Liver (tissue), 8 donors: ENCODE measurements at regions not wholly inside any gene's neighbourhood (a gene's known extent, or its start where the extent isn't known, plus 50 kb on each side); places are given as distances from the start of the nearest gene placed in this dataset.

ENCODE experiments used
- DNase-seq: peaks from one replicate; pipeline ENCODE4 v3.0.0-alpha.2; 2017; ENCODE audit warnings: low spot score
- H3K27ac ChIP-seq, 2 donors: one replicate each; pipeline ENCODE4 v1.7.0; 2013; ENCODE audit warnings: inconsistent platforms in 2 of 2, low read length in 2 of 2, control low read depth in 1 of 2, low read depth in 1 of 2, mild to moderate bottlenecking in 1 of 2
- H3K27me3 ChIP-seq, 4 donors: one replicate each; pipeline versions ENCODE4 v1.6.1 to v1.7.0; 2013; ENCODE audit warnings: low read length in 3 of 4, inconsistent platforms in 1 of 4, mild to moderate bottlenecking in 1 of 4, moderate library complexity in 1 of 4; ENCODE audit not compliant: control insufficient read depth in 4 of 4, insufficient read depth in 4 of 4
- H3K36me3 ChIP-seq, 4 donors: one replicate each; pipeline versions ENCODE4 v1.6.1 to v1.7.0; 2013; ENCODE audit warnings: low read length in 3 of 4, mild to moderate bottlenecking in 3 of 4, low read depth in 1 of 4, moderate library complexity in 1 of 4; ENCODE audit not compliant: control insufficient read depth in 4 of 4, insufficient read depth in 3 of 4
- H3K4me1 ChIP-seq, 4 donors: one replicate each; pipeline versions ENCODE4 v1.6.1 to v1.7.0; 2013; ENCODE audit warnings: low read length in 3 of 4, mild to moderate bottlenecking in 3 of 4, moderate library complexity in 1 of 4; ENCODE audit not compliant: control insufficient read depth in 4 of 4, insufficient read depth in 4 of 4
- H3K4me3 ChIP-seq, 3 donors: one replicate each; pipeline versions ENCODE4 v1.6.1 to v1.7.0; 2013; ENCODE audit warnings: low read length in 3 of 3, control low read depth in 1 of 3, low read depth in 1 of 3, mild to moderate bottlenecking in 1 of 3
- H3K9ac ChIP-seq, 2 donors: one replicate each; pipeline ENCODE4 v1.7.0; 2013; ENCODE audit warnings: low read length in 2 of 2, mild to moderate bottlenecking in 2 of 2, moderate library complexity in 2 of 2, control low read depth in 1 of 2, low read depth in 1 of 2
- H3K9me3 ChIP-seq, 4 donors: one replicate each; pipeline versions ENCODE4 v1.6.1 to v1.7.0; 2013; ENCODE audit warnings: low read length in 3 of 4; ENCODE audit not compliant: control insufficient read depth in 4 of 4
- EGR1 ChIP-seq, 2 donors: IDR thresholded peaks; 2 replicates each; pipeline ENCODE4 v1.6.1; 2016 to 2018; ENCODE audit warnings: antibody characterized with exemption in 2 of 2, low read depth in 2 of 2
- FOXA1 ChIP-seq: IDR thresholded peaks from 2 replicates; pipeline ENCODE4 v1.6.1; 2016; ENCODE audit warnings: antibody characterized with exemption
- FOXA2 ChIP-seq: IDR thresholded peaks from 2 replicates; pipeline ENCODE4 v1.6.1; 2016; ENCODE audit warnings: antibody characterized with exemption
- GABPA ChIP-seq, 2 donors: IDR thresholded peaks in 1 of 2; conservative IDR thresholded peaks in 1 of 2; 2 replicates each; pipeline ENCODE4 v1.6.1; 2016; ENCODE audit warnings: antibody characterized with exemption in 2 of 2, mild to moderate bottlenecking in 1 of 2, moderate library complexity in 1 of 2
- HNF4A ChIP-seq, 2 donors: conservative IDR thresholded peaks; 2 replicates each; pipeline ENCODE4 v1.6.1; 2016; ENCODE audit warnings: antibody characterized with exemption in 2 of 2, mild to moderate bottlenecking in 2 of 2
- HNF4G ChIP-seq: IDR thresholded peaks from 2 replicates; pipeline ENCODE4 v1.6.1; 2016; ENCODE audit warnings: antibody characterized with exemption
- JUND ChIP-seq, 2 donors: IDR thresholded peaks; 2 replicates each; pipeline ENCODE4 v1.6.1; 2016; ENCODE audit warnings: antibody characterized with exemption in 2 of 2
- NR2F2 ChIP-seq: IDR thresholded peaks from 2 replicates; pipeline ENCODE4 v1.6.1; 2016; ENCODE audit warnings: antibody characterized with exemption
- RAD21 ChIP-seq, 2 donors: IDR thresholded peaks; 2 replicates each; pipeline ENCODE4 v1.6.1; 2016; ENCODE audit warnings: antibody characterized with exemption in 2 of 2, mild to moderate bottlenecking in 2 of 2
- RXRA ChIP-seq, 2 donors: IDR thresholded peaks; 2 replicates each; pipeline ENCODE4 v1.6.1; 2017 to 2018; ENCODE audit warnings: antibody characterized with exemption in 2 of 2, mild to moderate bottlenecking in 1 of 2
- SP1 ChIP-seq: IDR thresholded peaks from 2 replicates; pipeline ENCODE4 v1.6.1; 2018; ENCODE audit warnings: antibody characterized with exemption, mild to moderate bottlenecking
- TAF1 ChIP-seq: conservative IDR thresholded peaks from 2 replicates; pipeline ENCODE4 v1.6.1; 2016; ENCODE audit warnings: antibody characterized with exemption, mild to moderate bottlenecking
- WGBS: extraction: QIAGEN DNeasy Blood & Tissue Kit; methylation state at CpG from one replicate; pipeline ENCODE4 v1.1.7; 2013; 5-methylcytosine and 5-hydroxymethylcytosine counted together
- TF ChIP-seq, protein P1 (sequence below): IDR thresholded peaks from 2 replicates; pipeline ENCODE4 v1.6.1; 2016; ENCODE audit warnings: antibody characterized with exemption, mild to moderate bottlenecking
- TF ChIP-seq, protein P2 (sequence below): IDR thresholded peaks from 2 replicates; pipeline ENCODE4 v1.6.1; 2016; ENCODE audit warnings: antibody characterized with exemption
- TF ChIP-seq, protein P3 (sequence below): IDR thresholded peaks from 2 replicates; pipeline ENCODE4 v1.6.1; 2016; ENCODE audit warnings: antibody characterized with exemption
- TF ChIP-seq, protein P4 (sequence below): fragments of 150-350 bp; IDR thresholded peaks from 2 replicates; pipeline ENCODE4 v1.5.1; 2017; ENCODE audit warnings: improper control_type of control experiment, low read depth, low read length; ENCODE audit not compliant: missing input control
- TF ChIP-seq, protein P5 (sequence below): IDR thresholded peaks from 2 replicates; pipeline ENCODE4 v1.6.1; 2016; ENCODE audit warnings: antibody characterized with exemption
- donor health status: healthy.
- donor health status: healthy.
- donor health status: healthy.
- donor health status: healthy.
- donor health status: healthy.

DNA sequence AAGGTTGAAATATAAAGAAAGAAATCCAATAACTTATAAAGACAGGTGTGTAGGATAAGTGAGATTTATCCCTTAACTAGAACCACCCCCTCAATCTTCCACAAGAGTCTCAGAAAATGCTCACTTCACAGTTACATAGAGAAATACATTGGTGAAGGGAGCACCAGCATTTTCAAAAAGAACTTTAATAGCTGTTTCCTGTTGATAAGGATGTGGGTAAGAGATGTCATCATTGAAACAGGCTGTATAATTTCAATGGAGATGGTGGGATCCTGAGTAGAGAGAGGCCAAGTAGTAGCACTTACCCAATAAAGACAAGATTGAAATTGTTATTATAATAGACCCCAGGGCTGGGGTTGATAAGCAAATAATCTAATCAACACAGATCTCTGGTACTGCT is 162.2 kb upstream of the TACR1 start:
- no peaks in the 10 kb centered on the region for H3K4me1 ChIP-seq
- no peaks in the 10 kb centered on the region for H3K9me3 ChIP-seq
- TF ChIP-seq EGR1 (IDR thresholded peaks at IDR 0.05; ENCODE audit: low read depth in 2 of 2) (no peak), RAD21 (IDR thresholded peaks at IDR 0.05) (no peak), FOXA2 (no peak), TAF1 (no peak), HNF4G (no peak), RXRA (IDR thresholded peaks at IDR 0.05) (no peak), FOXA1 (no peak), GABPA (IDR thresholded peaks at IDR 0.05 in 1 of 2, conservative IDR thresholded peaks at IDR 0.05 in 1 of 2) (no peak), NR2F2 (no peak), JUND (IDR thresholded peaks at IDR 0.05) (no peak)
- TF ChIP-seq, protein P1, sequence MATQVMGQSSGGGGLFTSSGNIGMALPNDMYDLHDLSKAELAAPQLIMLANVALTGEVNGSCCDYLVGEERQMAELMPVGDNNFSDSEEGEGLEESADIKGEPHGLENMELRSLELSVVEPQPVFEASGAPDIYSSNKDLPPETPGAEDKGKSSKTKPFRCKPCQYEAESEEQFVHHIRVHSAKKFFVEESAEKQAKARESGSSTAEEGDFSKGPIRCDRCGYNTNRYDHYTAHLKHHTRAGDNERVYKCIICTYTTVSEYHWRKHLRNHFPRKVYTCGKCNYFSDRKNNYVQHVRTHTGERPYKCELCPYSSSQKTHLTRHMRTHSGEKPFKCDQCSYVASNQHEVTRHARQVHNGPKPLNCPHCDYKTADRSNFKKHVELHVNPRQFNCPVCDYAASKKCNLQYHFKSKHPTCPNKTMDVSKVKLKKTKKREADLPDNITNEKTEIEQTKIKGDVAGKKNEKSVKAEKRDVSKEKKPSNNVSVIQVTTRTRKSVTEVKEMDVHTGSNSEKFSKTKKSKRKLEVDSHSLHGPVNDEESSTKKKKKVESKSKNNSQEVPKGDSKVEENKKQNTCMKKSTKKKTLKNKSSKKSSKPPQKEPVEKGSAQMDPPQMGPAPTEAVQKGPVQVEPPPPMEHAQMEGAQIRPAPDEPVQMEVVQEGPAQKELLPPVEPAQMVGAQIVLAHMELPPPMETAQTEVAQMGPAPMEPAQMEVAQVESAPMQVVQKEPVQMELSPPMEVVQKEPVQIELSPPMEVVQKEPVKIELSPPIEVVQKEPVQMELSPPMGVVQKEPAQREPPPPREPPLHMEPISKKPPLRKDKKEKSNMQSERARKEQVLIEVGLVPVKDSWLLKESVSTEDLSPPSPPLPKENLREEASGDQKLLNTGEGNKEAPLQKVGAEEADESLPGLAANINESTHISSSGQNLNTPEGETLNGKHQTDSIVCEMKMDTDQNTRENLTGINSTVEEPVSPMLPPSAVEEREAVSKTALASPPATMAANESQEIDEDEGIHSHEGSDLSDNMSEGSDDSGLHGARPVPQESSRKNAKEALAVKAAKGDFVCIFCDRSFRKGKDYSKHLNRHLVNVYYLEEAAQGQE = no peak
- TF ChIP-seq, protein P2, sequence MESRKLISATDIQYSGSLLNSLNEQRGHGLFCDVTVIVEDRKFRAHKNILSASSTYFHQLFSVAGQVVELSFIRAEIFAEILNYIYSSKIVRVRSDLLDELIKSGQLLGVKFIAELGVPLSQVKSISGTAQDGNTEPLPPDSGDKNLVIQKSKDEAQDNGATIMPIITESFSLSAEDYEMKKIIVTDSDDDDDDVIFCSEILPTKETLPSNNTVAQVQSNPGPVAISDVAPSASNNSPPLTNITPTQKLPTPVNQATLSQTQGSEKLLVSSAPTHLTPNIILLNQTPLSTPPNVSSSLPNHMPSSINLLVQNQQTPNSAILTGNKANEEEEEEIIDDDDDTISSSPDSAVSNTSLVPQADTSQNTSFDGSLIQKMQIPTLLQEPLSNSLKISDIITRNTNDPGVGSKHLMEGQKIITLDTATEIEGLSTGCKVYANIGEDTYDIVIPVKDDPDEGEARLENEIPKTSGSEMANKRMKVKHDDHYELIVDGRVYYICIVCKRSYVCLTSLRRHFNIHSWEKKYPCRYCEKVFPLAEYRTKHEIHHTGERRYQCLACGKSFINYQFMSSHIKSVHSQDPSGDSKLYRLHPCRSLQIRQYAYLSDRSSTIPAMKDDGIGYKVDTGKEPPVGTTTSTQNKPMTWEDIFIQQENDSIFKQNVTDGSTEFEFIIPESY = no peak
- TF ChIP-seq, protein P3, sequence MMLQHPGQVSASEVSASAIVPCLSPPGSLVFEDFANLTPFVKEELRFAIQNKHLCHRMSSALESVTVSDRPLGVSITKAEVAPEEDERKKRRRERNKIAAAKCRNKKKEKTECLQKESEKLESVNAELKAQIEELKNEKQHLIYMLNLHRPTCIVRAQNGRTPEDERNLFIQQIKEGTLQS = no peak
- no peaks in the 10 kb centered on the region for H3K36me3 ChIP-seq
- no peaks in the 10 kb centered on the region for H3K27me3 ChIP-seq
- H3K27ac ChIP-seq = no peak overlapping the region
- no peak for DNase-seq
- H3K9ac ChIP-seq = no peak overlapping the region
- H3K4me3 ChIP-seq = no peak overlapping the region

DNA sequence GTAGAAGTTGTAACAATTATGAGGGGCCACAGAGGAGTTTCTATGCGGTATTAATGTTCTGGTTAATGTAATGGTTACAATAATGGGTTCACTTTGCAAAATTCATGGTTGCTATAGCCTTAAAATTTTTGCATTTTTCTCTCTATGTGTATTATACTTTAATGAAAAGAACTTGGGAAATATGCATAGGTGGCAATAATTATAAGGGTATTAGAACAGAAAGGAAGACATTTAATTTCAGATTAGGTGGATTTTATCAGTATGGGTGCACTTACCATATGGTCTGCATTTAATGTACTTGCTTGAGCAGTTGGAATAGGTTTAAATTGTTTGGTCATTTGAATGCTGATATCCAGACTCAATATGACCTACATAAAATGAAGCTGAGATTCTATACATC is 161.6 kb upstream of the TACR1 start:
- no peaks in the 10 kb centered on the region for H3K9me3 ChIP-seq
- H3K27me3 ChIP-seq = no peaks in the 10 kb centered on the region
- H3K4me3 ChIP-seq = no peak overlapping the region
- DNase-seq = no peak
- no peak overlapping the region for H3K9ac ChIP-seq
- no peaks in the 10 kb centered on the region for H3K4me1 ChIP-seq
- no peaks in the 10 kb centered on the region for H3K36me3 ChIP-seq
- no peak overlapping the region for H3K27ac ChIP-seq
- WGBS = 72% methylated on average over 1 of the region's 1 CpG
- TF ChIP-seq, protein P4, sequence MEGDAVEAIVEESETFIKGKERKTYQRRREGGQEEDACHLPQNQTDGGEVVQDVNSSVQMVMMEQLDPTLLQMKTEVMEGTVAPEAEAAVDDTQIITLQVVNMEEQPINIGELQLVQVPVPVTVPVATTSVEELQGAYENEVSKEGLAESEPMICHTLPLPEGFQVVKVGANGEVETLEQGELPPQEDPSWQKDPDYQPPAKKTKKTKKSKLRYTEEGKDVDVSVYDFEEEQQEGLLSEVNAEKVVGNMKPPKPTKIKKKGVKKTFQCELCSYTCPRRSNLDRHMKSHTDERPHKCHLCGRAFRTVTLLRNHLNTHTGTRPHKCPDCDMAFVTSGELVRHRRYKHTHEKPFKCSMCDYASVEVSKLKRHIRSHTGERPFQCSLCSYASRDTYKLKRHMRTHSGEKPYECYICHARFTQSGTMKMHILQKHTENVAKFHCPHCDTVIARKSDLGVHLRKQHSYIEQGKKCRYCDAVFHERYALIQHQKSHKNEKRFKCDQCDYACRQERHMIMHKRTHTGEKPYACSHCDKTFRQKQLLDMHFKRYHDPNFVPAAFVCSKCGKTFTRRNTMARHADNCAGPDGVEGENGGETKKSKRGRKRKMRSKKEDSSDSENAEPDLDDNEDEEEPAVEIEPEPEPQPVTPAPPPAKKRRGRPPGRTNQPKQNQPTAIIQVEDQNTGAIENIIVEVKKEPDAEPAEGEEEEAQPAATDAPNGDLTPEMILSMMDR = no peak
- TF ChIP-seq, protein P2 = no peak
- TF ChIP-seq RAD21 (IDR thresholded peaks at IDR 0.05) (no peak), GABPA (IDR thresholded peaks at IDR 0.05 in 1 of 2, conservative IDR thresholded peaks at IDR 0.05 in 1 of 2) (no peak), HNF4A (conservative IDR thresholded peaks at IDR 0.05) (no peak), EGR1 (IDR thresholded peaks at IDR 0.05; ENCODE audit: low read depth in 2 of 2) (no peak), FOXA2 (no peak), JUND (IDR thresholded peaks at IDR 0.05) (no peak), NR2F2 (no peak), RXRA (IDR thresholded peaks at IDR 0.05) (no peak), HNF4G (no peak), FOXA1 (no peak), SP1 (no peak)
- TF ChIP-seq, protein P5, sequence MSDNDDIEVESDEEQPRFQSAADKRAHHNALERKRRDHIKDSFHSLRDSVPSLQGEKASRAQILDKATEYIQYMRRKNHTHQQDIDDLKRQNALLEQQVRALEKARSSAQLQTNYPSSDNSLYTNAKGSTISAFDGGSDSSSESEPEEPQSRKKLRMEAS = no peak
- TF ChIP-seq, protein P1 = no peak
- TF ChIP-seq, protein P3 = no peak
